Loucy (cell line): ENCODE measurements at regions not wholly inside any gene's neighbourhood (a gene's known extent, or its start where the extent isn't known, plus 50 kb on each side); places are given as distances from the start of the nearest gene placed in this dataset.

Experiments
- EZH2phosphoT487 ChIP-seq: fragments of 200-600 bp; IDR thresholded peaks from 2 replicates; pipeline ENCODE4 v1.6.1; 2018; ENCODE audit warnings: antibody characterized with exemption, mild to moderate bottlenecking, moderate library complexity, borderline replicate concordance
- TF ChIP-seq, protein P1 (sequence below): fragments of 200-600 bp; sonication (generic); conservative IDR thresholded peaks from 2 replicates; pipeline ENCODE4 v1.5.1; 2014; ENCODE audit warnings: mild to moderate bottlenecking, antibody characterized with exemption, low read length

DNA sequence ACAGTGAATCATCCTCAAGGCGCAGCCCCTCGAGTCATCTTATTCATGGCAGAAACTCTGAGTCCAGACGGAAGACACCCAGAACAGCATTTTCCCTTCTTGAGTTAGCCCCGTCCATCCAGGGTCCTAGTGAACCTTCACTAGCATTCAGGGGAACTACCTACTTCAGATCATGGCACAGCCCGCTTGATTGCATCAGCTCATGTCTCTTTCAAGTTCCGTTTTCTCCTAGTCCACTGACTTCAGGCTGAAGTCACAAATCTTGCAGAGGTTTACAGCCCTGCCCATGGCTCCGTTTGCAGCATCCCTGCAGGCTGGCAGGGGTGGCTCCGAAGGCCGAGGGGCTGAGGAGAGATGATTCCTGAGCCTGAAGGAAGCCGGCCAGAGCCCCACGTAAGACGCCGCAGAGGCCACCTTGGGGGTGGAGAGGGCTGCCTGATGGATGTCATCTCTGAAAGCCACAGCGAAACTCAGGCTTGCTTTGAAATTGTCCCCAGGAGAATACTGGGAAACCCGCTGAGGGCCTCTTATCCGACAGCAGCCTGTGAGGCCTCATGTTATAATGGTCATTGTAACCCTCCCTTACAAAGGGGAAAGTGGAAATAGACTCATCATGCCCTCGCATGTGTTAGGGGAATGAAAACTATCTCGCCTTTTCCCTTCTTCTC, 310.2 kb upstream of the AJAP1 start:
- TF ChIP-seq, protein P1, sequence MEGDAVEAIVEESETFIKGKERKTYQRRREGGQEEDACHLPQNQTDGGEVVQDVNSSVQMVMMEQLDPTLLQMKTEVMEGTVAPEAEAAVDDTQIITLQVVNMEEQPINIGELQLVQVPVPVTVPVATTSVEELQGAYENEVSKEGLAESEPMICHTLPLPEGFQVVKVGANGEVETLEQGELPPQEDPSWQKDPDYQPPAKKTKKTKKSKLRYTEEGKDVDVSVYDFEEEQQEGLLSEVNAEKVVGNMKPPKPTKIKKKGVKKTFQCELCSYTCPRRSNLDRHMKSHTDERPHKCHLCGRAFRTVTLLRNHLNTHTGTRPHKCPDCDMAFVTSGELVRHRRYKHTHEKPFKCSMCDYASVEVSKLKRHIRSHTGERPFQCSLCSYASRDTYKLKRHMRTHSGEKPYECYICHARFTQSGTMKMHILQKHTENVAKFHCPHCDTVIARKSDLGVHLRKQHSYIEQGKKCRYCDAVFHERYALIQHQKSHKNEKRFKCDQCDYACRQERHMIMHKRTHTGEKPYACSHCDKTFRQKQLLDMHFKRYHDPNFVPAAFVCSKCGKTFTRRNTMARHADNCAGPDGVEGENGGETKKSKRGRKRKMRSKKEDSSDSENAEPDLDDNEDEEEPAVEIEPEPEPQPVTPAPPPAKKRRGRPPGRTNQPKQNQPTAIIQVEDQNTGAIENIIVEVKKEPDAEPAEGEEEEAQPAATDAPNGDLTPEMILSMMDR, result no peak
- no peak for TF ChIP-seq EZH2phosphoT487
